VCaP (cell line): ENCODE measurements at regions not wholly inside any gene's neighbourhood (a gene's known extent, or its start where the extent isn't known, plus 50 kb on each side); places are given as distances from the start of the nearest gene placed in this dataset.

Experiments used
- H3K27ac ChIP-seq: fragments of 450-650 bp; 2 replicates; pipeline ENCODE4 v1.5.1; 2017
- CTCF ChIP-seq: fragments of 450-650 bp; conservative IDR thresholded peaks from 2 replicates; pipeline ENCODE4 v1.5.1; 2017; ENCODE audit warnings: mild to moderate bottlenecking, moderate library complexity

GRCh38 chr6:140320081-140321080 lies 945.9 kb upstream of the CITED2 start:
- TF ChIP-seq CTCF, result no peak
- peak overlapping the region; percentile 55 for H3K27ac ChIP-seq

- no peak for TF ChIP-seq CTCF
- H3K27ac ChIP-seq, result peak overlapping the region; percentile 55
Measured at GRCh38 chr6:140319209-140319608, 944.8 kb upstream of the CITED2 start.

DNA sequence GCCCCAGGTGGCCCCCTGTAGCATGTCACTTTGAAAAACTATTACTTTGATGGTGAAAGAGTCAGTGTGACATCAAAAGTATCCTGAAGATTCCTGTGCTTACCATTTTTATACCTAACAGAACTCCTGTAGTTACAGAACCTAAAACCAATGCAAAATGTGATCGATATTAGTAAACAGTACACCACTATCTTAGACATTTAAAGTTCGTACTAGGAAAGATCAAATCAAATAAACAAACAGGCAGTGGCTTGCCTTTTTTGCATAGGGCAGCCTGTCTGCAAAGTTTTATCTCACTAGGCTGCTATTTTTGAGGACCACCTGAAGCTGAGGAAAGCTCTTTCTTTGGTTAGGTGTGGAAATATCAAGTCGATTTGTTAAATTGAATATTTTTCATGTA lies 944.0 kb upstream of the CITED2 start:
- no peak for TF ChIP-seq CTCF
- peak overlapping the region; percentile 55 for H3K27ac ChIP-seq

DNA sequence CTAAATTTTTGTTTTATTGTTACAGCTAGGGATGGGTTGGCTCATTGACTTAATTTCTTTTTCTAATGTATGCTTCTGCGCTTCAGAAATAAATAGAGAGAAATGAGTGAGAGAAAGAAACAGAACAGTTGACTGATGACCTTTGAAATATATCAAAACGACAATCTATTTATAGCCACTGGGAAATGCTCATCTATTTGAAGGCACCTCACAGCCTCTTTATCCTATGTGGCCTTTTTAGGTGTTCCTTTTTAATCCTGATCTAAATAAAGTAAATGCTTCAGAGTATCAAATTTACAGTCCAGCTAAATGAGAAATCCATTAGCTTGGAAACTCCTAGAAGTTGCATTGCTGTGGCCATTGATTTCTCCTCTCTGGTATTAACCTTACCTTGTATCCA lies 943.5 kb upstream of the CITED2 start:
- no peak overlapping the region for H3K27ac ChIP-seq
- TF ChIP-seq CTCF, result no peak

DNA sequence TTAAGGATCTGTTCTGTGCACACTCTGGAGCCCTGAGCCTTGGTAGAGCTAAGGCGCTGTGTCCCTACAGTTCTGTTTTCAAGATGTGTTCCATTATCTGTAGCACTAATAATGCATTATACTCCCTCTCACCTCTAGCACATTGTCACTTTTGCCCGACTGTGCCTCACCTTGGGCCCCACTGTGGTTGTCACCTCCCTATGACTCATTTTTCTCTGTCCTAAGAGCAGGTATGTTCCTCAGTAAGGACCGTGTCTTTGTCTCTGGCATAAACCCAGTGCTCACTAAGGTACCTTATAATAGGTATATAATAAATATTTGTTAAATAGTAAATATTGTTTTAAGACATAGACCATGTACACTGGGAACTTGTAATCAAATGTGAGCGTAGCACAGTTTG lies 942.5 kb upstream of the CITED2 start:
- H3K27ac ChIP-seq, result no peak overlapping the region
- TF ChIP-seq CTCF, result no peak

GRCh38 chr6:140314682-140315081 lies 940.2 kb upstream of the CITED2 start:
- no peak overlapping the region for H3K27ac ChIP-seq
- TF ChIP-seq CTCF, result no peak

DNA sequence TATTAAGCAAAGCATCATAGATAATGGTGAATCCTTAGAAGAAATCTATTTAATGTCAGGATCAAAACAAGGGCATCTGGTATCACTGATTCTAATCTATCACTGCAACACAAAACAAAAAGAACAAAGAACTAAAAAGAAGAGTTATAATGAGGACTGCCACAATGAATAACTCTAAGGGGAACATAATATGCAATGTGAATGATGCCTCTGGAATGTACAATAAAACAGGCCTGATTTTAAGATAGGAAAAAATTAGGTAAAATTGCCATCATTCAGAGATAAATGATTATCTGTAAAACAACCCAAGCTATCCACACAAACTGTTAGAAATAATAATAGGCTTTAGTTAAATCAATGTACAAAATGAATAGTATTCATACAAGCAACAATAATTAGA lies 936.7 kb upstream of the CITED2 start:
- TF ChIP-seq CTCF, result no peak
- no peak overlapping the region for H3K27ac ChIP-seq
